Sigmoid colon (tissue), 3 donors: ENCODE measurements at regions not wholly inside any gene's neighbourhood (a gene's known extent, or its start where the extent isn't known, plus 50 kb on each side); places are given as distances from the start of the nearest gene placed in this dataset.

Experiments
- POLR2A ChIP-seq, 2 donors: fragments of 450-650 bp; IDR thresholded peaks; one replicate each; pipeline ENCODE4 v1.6.1; 2016; ENCODE audit warnings: antibody characterized with exemption in 2 of 2, mild to moderate bottlenecking in 2 of 2, moderate library complexity in 2 of 2
- TF ChIP-seq, protein P1 (sequence below), 4 experiments: fragments of 450-650 bp in 3 of 4; fragments of 200-600 bp in 1 of 4; IDR thresholded peaks; one replicate each; pipeline ENCODE4 v1.5.1; 2016 to 2019; ENCODE audit warnings: antibody characterized with exemption in 4 of 4, mild to moderate bottlenecking in 3 of 4, moderate library complexity in 2 of 4

DNA sequence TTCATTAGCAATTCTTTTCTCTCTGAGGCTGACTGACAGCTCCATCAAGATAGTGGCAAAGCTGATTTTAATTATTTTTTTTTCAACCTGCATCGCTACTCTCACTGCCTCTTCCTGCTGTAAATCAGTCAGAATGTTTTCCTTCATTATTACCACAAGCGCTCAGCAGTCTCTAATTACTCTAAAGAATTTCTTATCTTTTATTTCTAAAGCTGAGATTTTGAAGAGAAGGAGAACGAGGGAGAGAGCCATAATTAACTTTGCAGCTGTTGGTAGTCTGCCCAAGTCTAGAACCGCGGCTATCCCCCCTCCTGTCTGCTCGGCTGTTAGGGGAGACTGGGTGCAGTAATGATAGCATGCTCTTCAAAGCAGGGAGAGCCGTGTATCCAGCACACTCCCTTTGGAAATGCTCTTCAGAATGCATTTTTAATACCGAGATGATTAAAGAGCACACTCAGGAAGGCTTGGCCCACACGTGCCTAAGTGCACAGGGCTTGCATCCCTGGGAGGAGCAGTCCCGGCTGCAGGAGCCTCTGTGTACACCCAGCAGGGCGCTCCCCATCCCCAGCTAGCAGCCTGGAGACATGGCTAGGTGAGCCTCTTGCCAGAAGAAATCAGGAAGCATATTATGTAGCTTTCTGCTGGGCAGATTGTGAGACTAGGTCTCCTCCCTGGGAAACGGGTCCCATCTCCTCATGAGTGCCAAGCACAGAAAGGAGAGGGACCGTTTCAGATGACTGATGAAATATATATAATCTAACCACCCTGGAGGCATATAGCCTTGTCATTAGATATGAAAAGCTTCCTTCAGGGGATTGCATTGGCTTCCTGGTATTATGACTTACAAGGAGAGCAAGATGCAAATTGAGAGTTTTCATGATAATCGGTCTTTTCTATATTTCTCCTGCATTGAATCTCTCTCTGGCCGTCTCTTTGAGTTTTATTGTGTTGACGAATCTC is 555.2 kb downstream of the CMPK2 start:
- TF ChIP-seq, protein P1, sequence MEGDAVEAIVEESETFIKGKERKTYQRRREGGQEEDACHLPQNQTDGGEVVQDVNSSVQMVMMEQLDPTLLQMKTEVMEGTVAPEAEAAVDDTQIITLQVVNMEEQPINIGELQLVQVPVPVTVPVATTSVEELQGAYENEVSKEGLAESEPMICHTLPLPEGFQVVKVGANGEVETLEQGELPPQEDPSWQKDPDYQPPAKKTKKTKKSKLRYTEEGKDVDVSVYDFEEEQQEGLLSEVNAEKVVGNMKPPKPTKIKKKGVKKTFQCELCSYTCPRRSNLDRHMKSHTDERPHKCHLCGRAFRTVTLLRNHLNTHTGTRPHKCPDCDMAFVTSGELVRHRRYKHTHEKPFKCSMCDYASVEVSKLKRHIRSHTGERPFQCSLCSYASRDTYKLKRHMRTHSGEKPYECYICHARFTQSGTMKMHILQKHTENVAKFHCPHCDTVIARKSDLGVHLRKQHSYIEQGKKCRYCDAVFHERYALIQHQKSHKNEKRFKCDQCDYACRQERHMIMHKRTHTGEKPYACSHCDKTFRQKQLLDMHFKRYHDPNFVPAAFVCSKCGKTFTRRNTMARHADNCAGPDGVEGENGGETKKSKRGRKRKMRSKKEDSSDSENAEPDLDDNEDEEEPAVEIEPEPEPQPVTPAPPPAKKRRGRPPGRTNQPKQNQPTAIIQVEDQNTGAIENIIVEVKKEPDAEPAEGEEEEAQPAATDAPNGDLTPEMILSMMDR (IDR thresholded peaks at IDR 0.05), result no peak
- TF ChIP-seq POLR2A (IDR thresholded peaks at IDR 0.05), result no peak
